Caco-2 (cell line): ENCODE measurements at regions not wholly inside any gene's neighbourhood (a gene's known extent, or its start where the extent isn't known, plus 50 kb on each side); places are given as distances from the start of the nearest gene placed in this dataset.

Experiments used
- BruUV-seq: library from RNA; stranded (reverse); fragments of 400-500 nt; replicated peaks from 2 replicates; lab custom pipeline; 2021; lab: Mats Ljungman, UMichigan
- CTCF ChIA-PET: fragments of 300-600 bp; sonication (Branson Sonifier 250); formaldehyde crosslinking; loops from one replicate; lab custom pipeline; 2022; ENCODE audit warnings: antibody characterized with exemption; lab: Charles Lee
- POLR2A ChIA-PET: fragments of 300-600 bp; sonication (Branson Sonifier 250); formaldehyde crosslinking; loops from one replicate; lab custom pipeline; 2022; ENCODE audit warnings: antibody characterized with exemption; lab: Charles Lee
- DNase-seq, 2 experiments: peaks; one replicate each; pipeline versions ENCODE4 v3.0.0 to v3.0.0-alpha.2; 2020 to 2022
- H3K27me3 ChIP-seq: replicated peaks from 2 replicates; pipeline ENCODE4 v1.6.0; 2011; ENCODE audit warnings: low read length; ENCODE audit not compliant: control insufficient read depth, insufficient read depth
- H3K36me3 ChIP-seq: 2 replicates; pipeline ENCODE4 v1.5.1; 2011; ENCODE audit warnings: low read length; ENCODE audit not compliant: control insufficient read depth, insufficient read depth
- H3K4me1 ChIP-seq: fragments of 250-450 bp; sonication (Bioruptor Pico); 2 replicates; pipeline ENCODE4 v1.5.1; 2020; ENCODE audit warnings: mild to moderate bottlenecking
- H3K4me3 ChIP-seq: 2 replicates; pipeline ENCODE4 v1.5.1; 2011; ENCODE audit warnings: low read depth, mild to moderate bottlenecking, control low read depth, low read length
- H3K9me3 ChIP-seq: fragments of 250-450 bp; sonication (Bioruptor Pico); 2 replicates; pipeline ENCODE4 v1.5.1; 2020; ENCODE audit warnings: mild to moderate bottlenecking, moderate library complexity
- H3K27ac Mint-ChIP-seq: one replicate; pipeline ENCODE4 v1.8.0; 2022; ENCODE audit warnings: mixed read lengths; ENCODE audit not compliant: unreplicated experiment
- H3K27me3 Mint-ChIP-seq: one replicate; pipeline ENCODE4 v1.8.0; 2022; ENCODE audit warnings: mixed read lengths; ENCODE audit not compliant: insufficient read depth, unreplicated experiment
- H3K36me3 Mint-ChIP-seq: one replicate; pipeline ENCODE4 v1.8.0; 2022; ENCODE audit warnings: mild to moderate bottlenecking, mixed read lengths; ENCODE audit not compliant: insufficient read depth, unreplicated experiment
- H3K4me1 Mint-ChIP-seq: one replicate; pipeline ENCODE4 v1.8.0; 2022; ENCODE audit warnings: low read depth, mixed read lengths; ENCODE audit not compliant: unreplicated experiment
- H3K4me3 Mint-ChIP-seq: one replicate; pipeline ENCODE4 v1.8.0; 2022; ENCODE audit warnings: mild to moderate bottlenecking, moderate library complexity, mixed read lengths; ENCODE audit not compliant: unreplicated experiment
- H3K9me3 Mint-ChIP-seq: one replicate; pipeline ENCODE4 v1.8.0; 2022; ENCODE audit warnings: mixed read lengths; ENCODE audit not compliant: unreplicated experiment
- intact Hi-C: fragments of 100-400 bp; cut with micrococcal nuclease; formaldehyde crosslinking; loops from one replicate; pipeline ENCODE4 v1.10.0; 2022; ENCODE audit not compliant: unreplicated experiment
- TF ChIP-seq, protein P1 (sequence below), 2 experiments: fragments of 200-600 bp in 1 of 2; IDR thresholded peaks; 1 replicate in 1 of 2; 2 replicates in 1 of 2; pipeline versions ENCODE4 v1.5.1 to v1.8.0; 2011 to 2022; ENCODE audit warnings: antibody characterized with exemption in 1 of 2, control low read depth in 1 of 2, inconsistent platforms in 1 of 2, low read depth in 1 of 2, low read length in 1 of 2, mild to moderate bottlenecking in 1 of 2, moderate library complexity in 1 of 2; ENCODE audit not compliant: insufficient read depth in 1 of 2, severe bottlenecking in 1 of 2, unreplicated experiment in 1 of 2

DNA sequence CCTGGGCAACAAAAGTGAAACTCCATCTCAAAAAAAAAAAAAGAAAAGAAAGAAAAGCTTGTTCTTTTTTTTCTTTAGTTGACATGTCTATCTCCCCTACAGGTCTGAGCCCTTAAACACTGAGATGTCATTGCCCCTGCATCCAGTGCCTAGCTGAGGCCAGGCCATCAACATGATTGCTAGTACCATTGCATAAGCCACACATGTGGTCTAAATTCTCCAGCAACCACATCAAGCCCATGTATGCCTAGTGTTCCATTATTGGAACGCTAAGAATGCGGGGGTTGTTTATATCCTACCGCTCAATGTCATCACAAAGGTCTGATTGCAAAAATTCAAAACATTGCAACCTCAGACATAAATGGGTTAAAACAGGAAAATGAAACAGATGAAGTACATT lies 62.7 kb downstream of the NPTX2 start:
- Histone ChIP-seq H3K9me3 (0 out of 2 replicates have a peak, but pooled peaks cover 2% of the 10 kb centered on the region), H3K36me3 (no peaks in the 10 kb centered on the region), H3K4me1 (no peaks in the 10 kb centered on the region), H3K27me3 (no peaks in the 10 kb centered on the region), H3K4me3 (no peak overlapping the region)
- Mint-ChIP-seq H3K4me1 (no peaks in the 10 kb centered on the region), H3K9me3 (no peaks in the 10 kb centered on the region), H3K4me3 (no peak overlapping the region), H3K27me3 (peaks cover 3% of the 10 kb centered on the region), H3K36me3 (no peaks in the 10 kb centered on the region), H3K27ac (no peak overlapping the region)
- intact Hi-C loops: no loop called here
- BruUV-seq: no TSS peak
- no peak for DNase-seq
- ChIA-PET POLR2A (no interaction called here), CTCF (no interaction called here)
- TF ChIP-seq, protein P1, sequence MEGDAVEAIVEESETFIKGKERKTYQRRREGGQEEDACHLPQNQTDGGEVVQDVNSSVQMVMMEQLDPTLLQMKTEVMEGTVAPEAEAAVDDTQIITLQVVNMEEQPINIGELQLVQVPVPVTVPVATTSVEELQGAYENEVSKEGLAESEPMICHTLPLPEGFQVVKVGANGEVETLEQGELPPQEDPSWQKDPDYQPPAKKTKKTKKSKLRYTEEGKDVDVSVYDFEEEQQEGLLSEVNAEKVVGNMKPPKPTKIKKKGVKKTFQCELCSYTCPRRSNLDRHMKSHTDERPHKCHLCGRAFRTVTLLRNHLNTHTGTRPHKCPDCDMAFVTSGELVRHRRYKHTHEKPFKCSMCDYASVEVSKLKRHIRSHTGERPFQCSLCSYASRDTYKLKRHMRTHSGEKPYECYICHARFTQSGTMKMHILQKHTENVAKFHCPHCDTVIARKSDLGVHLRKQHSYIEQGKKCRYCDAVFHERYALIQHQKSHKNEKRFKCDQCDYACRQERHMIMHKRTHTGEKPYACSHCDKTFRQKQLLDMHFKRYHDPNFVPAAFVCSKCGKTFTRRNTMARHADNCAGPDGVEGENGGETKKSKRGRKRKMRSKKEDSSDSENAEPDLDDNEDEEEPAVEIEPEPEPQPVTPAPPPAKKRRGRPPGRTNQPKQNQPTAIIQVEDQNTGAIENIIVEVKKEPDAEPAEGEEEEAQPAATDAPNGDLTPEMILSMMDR (IDR thresholded peaks at IDR 0.05; ENCODE audit: insufficient read depth in 1 of 2, low read depth in 1 of 2, low read length in 1 of 2, severe bottlenecking in 1 of 2, unreplicated experiment in 1 of 2): no peak

DNA sequence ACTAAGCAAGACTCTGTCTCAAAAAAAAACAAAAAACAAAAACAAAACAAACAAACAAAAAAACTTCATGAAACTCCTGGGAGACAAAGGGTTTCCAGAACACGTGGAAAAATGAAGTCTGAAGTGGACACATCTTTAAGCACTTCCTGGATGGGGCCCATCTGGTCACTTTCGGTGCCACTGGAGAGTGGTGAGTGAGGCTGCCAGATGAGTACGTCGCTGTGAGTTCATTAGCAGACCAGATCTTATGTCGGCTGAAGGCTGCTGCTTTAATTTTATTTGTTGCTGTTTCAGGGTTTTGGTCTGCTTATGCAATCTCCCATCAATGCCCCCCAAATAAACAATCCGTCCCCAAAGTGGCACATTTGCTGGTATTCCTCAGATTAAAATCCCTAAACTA lies 64.4 kb downstream of the NPTX2 start:
- no peak for DNase-seq
- Mint-ChIP-seq H3K4me1 (no peaks in the 10 kb centered on the region), H3K27me3 (peaks cover 7% of the 10 kb centered on the region), H3K4me3 (no peak overlapping the region), H3K27ac (no peak overlapping the region), H3K9me3 (peaks cover 6% of the 10 kb centered on the region), H3K36me3 (peaks cover under 1% of the 10 kb centered on the region)
- BruUV-seq: no TSS peak
- H3K36me3 ChIP-seq: no peaks in the 10 kb centered on the region
- TF ChIP-seq, protein P1 (IDR thresholded peaks at IDR 0.05; ENCODE audit: insufficient read depth in 1 of 2, low read depth in 1 of 2, low read length in 1 of 2, severe bottlenecking in 1 of 2, unreplicated experiment in 1 of 2): no peak
- intact Hi-C loops: no loop called here
- H3K4me3 ChIP-seq: no peak overlapping the region
- ChIA-PET CTCF (no interaction called here), POLR2A (no interaction called here)
- H3K9me3 ChIP-seq: 0 out of 2 replicates have a peak, but pooled peaks cover 2% of the 10 kb centered on the region
- H3K4me1 ChIP-seq: no peaks in the 10 kb centered on the region
- no peaks in the 10 kb centered on the region for H3K27me3 ChIP-seq

DNA sequence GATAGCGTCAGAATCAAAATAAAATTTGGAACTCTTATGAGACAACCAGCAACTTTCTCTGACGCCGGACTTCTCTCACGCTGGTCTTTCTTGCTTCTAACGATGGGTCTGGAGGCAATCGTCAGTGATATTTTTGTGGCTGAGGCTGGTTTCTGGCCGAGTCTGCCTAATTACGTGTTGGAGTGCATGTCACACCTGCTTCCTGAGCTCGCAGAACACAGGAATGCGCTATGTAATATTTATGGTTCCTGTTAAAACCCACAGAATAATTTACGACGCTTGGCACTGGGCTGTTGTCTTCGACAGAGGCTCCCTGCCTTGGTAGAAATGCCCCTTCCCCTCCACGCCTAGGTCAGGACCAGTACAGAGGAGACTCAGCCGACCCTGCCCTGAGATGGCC lies 64.9 kb downstream of the NPTX2 start:
- intact Hi-C loops: no loop called here
- Histone ChIP-seq H3K27me3 (no peaks in the 10 kb centered on the region), H3K4me3 (no peak overlapping the region), H3K9me3 (0 out of 2 replicates have a peak, but pooled peaks cover 2% of the 10 kb centered on the region), H3K36me3 (no peaks in the 10 kb centered on the region), H3K4me1 (no peaks in the 10 kb centered on the region)
- Mint-ChIP-seq H3K4me1 (no peaks in the 10 kb centered on the region), H3K27ac (no peak overlapping the region), H3K9me3 (peaks cover 10% of the 10 kb centered on the region), H3K36me3 (peaks cover 4% of the 10 kb centered on the region), H3K4me3 (no peak overlapping the region), H3K27me3 (peaks cover 9% of the 10 kb centered on the region)
- POLR2A ChIA-PET: no interaction called here
- TF ChIP-seq, protein P1 (IDR thresholded peaks at IDR 0.05; ENCODE audit: insufficient read depth in 1 of 2, low read depth in 1 of 2, low read length in 1 of 2, severe bottlenecking in 1 of 2, unreplicated experiment in 1 of 2): no peak
- DNase-seq: no peak
- BruUV-seq: no TSS peak
- CTCF ChIA-PET: no interaction called here
